WERI-Rb-1 (cell line): ENCODE measurements at regions not wholly inside any gene's neighbourhood (a gene's known extent, or its start where the extent isn't known, plus 50 kb on each side); places are given as distances from the start of the nearest gene placed in this dataset.

Source experiments
- DNase-seq: peaks from one replicate; pipeline ENCODE4 v3.0.0-alpha.2; 2020
- H3K27ac ChIP-seq: fragments of 250-450 bp; sonication (Bioruptor Pico); 2 replicates; pipeline ENCODE4 v1.5.1; 2020; ENCODE audit warnings: mild to moderate bottlenecking, moderate library complexity
- H3K27me3 ChIP-seq: fragments of 250-450 bp; sonication (Bioruptor Pico); 2 replicates; pipeline ENCODE4 v1.5.1; 2021; ENCODE audit warnings: mild to moderate bottlenecking, low read depth, moderate library complexity; ENCODE audit not compliant: insufficient read depth, severe bottlenecking
- H3K36me3 ChIP-seq: fragments of 250-450 bp; sonication (Bioruptor Pico); 2 replicates; pipeline ENCODE4 v1.5.1; 2020; ENCODE audit warnings: mild to moderate bottlenecking, moderate library complexity
- H3K4me3 ChIP-seq: 2 replicates; pipeline ENCODE4 v1.5.1; 2011; ENCODE audit warnings: low read depth, mild to moderate bottlenecking, control low read depth, low read length
- H3K9me3 ChIP-seq: fragments of 250-450 bp; sonication (Bioruptor Pico); 2 replicates; pipeline ENCODE4 v1.5.1; 2021; ENCODE audit warnings: mild to moderate bottlenecking, moderate library complexity; ENCODE audit not compliant: severe bottlenecking
- CTCF ChIP-seq: IDR thresholded peaks from 2 replicates; pipeline ENCODE4 v1.5.1; 2011; ENCODE audit warnings: low read depth, mild to moderate bottlenecking, control low read depth, inconsistent platforms, low read length

DNA sequence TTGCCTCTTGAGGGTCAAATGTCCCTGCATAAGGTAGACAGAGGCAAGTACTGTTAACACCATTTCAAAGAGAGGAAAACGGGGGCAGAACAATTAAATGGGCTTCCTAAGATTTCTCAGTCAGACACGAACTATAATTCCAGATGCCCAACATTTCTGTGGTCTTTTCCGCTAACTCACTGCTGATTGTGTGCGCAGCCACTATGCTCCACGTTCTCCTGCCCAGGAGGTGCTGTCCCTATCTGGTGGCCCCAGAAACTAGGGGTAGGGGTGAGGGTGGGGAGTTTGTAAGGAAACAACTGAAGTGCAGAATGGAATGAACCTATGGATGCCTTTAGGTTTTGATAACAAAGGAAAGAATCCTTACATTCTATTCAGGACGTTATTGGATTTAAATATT lies 86.1 kb upstream of the BACH2 start:
- no peak overlapping the region for H3K4me3 ChIP-seq
- H3K36me3 ChIP-seq = no peaks in the 10 kb centered on the region
- DNase-seq = no peak
- H3K27ac ChIP-seq = no peak overlapping the region
- no peaks in the 10 kb centered on the region for H3K27me3 ChIP-seq
- no peaks in the 10 kb centered on the region for H3K9me3 ChIP-seq
- no peak for TF ChIP-seq CTCF

DNA sequence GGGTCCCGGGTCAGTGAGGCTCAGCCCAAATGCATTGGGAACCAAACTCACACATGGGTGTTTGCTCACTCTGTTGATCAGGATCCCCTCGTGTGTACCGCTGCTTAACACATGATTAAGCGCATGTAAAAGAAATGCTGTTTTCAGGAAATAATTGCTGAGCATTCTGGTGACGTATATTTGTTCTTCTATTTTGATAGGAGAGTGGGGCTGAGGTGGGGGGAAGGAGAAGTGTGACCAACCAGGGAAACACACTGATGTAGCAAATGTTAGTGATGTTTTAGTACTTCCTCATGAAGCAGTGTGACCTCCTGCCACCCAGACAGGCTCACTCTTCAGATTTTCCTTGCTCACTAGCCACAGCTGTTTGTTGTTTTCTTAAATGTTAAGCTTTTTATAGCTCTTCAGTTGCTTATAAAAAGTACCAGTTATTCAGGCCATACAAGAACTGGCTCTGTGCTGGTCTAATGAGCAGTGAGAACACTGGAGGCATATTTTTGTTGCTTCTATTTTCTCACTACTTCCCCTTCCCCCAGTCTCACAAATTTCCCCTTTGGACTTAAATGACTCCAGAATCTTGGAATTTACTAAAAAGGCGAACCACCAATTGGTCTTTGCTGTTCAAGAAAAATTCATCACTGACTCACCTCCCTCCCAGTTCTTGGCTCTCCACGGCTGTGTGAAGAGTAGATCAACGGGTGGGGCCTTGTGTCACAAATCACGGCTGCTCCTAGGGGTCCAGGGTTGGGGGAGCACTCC lies 79.2 kb upstream of the BACH2 start:
- no peak for DNase-seq
- no peaks in the 10 kb centered on the region for H3K27me3 ChIP-seq
- no peak for TF ChIP-seq CTCF
- no peak overlapping the region for H3K4me3 ChIP-seq
- H3K9me3 ChIP-seq = no peaks in the 10 kb centered on the region
- H3K27ac ChIP-seq = no peak overlapping the region
- no peaks in the 10 kb centered on the region for H3K36me3 ChIP-seq

- Histone ChIP-seq H3K36me3 (no peaks in the 10 kb centered on the region), H3K27me3 (no peaks in the 10 kb centered on the region), H3K4me3 (no peak overlapping the region), H3K27ac (no peak overlapping the region), H3K9me3 (no peaks in the 10 kb centered on the region)
- DNase-seq = no peak
- TF ChIP-seq CTCF = no peak
These were observed 77.6 kb upstream of the BACH2 start for GRCh38 chr6:90374201-90374600.

GRCh38 chr6:90372885-90373284 lies 76.2 kb upstream of the BACH2 start:
- no peaks in the 10 kb centered on the region for H3K27me3 ChIP-seq
- H3K36me3 ChIP-seq = no peaks in the 10 kb centered on the region
- no peak overlapping the region for H3K4me3 ChIP-seq
- no peak for DNase-seq
- H3K9me3 ChIP-seq = no peaks in the 10 kb centered on the region
- TF ChIP-seq CTCF = no peak
- no peak overlapping the region for H3K27ac ChIP-seq

GRCh38 chr6:90372450-90372849 lies 75.8 kb upstream of the BACH2 start:
- Histone ChIP-seq H3K27me3 (no peaks in the 10 kb centered on the region), H3K9me3 (no peaks in the 10 kb centered on the region), H3K27ac (no peak overlapping the region), H3K36me3 (no peaks in the 10 kb centered on the region), H3K4me3 (no peak overlapping the region)
- no peak for DNase-seq
- no peak for TF ChIP-seq CTCF

GRCh38 chr6:90370493-90370959 lies 73.9 kb upstream of the BACH2 start:
- Histone ChIP-seq H3K27ac (no peak overlapping the region), H3K4me3 (no peak overlapping the region), H3K9me3 (no peaks in the 10 kb centered on the region), H3K36me3 (no peaks in the 10 kb centered on the region), H3K27me3 (no peaks in the 10 kb centered on the region)
- no peak for TF ChIP-seq CTCF
- no peak for DNase-seq
